Heart left ventricle (tissue), 13 donors: ENCODE measurements at regions not wholly inside any gene's neighbourhood (a gene's known extent, or its start where the extent isn't known, plus 50 kb on each side); places are given as distances from the start of the nearest gene placed in this dataset.

Experiments
- POLR2A ChIP-seq, 2 donors: fragments of 450-650 bp; IDR thresholded peaks; one replicate each; pipeline ENCODE4 v1.6.1; 2017; ENCODE audit warnings: antibody characterized with exemption in 2 of 2, mild to moderate bottlenecking in 2 of 2, moderate library complexity in 2 of 2
- TF ChIP-seq, protein P1 (sequence below), 12 donors: fragments of 200-600 bp; sonication (generic) in 4 of 12; IDR thresholded peaks; one replicate each; pipeline versions ENCODE4 v1.5.0 to v1.8.0; 2018 to 2022; ENCODE audit warnings: antibody characterized with exemption in 12 of 12, mild to moderate bottlenecking in 5 of 12
- donor health status: ischemic (EF 13 %, LVEDD 7.1; RV severe dilation, severe dysfunction).
- donor health status: DM: no; HTN: yes; CAD: no.
- donor health status: DM: no; HTN: no; CAD: no.
- donor health status: ischemic (EF 25% LVEDD 6.9; RV normal size, moderate dysfunction).
- donor health status: ischemic (EF 25% LVEDD 5.7; RV mildly dilated, moderate dysfunction).
- donor health status: ischemic (EF 35%, LVEDD 5.7; RV mildly dilated, moderate dysfunction).
- donor health status: nonischemic (EF 11% LVEDD 7.7; RV severe dilation, severe dysfunction).
- donor health status: DM: yes; HTN: yes; CAD: no.
- donor health status: PGD.
- donor health status: ischemic (EF 29% LVEDD 5.4; RV normal size, mild dysfunction).
- donor health status: nonischemic (EF 23%, LVEDD 6.1; RV moderate dilation, normal function).

DNA sequence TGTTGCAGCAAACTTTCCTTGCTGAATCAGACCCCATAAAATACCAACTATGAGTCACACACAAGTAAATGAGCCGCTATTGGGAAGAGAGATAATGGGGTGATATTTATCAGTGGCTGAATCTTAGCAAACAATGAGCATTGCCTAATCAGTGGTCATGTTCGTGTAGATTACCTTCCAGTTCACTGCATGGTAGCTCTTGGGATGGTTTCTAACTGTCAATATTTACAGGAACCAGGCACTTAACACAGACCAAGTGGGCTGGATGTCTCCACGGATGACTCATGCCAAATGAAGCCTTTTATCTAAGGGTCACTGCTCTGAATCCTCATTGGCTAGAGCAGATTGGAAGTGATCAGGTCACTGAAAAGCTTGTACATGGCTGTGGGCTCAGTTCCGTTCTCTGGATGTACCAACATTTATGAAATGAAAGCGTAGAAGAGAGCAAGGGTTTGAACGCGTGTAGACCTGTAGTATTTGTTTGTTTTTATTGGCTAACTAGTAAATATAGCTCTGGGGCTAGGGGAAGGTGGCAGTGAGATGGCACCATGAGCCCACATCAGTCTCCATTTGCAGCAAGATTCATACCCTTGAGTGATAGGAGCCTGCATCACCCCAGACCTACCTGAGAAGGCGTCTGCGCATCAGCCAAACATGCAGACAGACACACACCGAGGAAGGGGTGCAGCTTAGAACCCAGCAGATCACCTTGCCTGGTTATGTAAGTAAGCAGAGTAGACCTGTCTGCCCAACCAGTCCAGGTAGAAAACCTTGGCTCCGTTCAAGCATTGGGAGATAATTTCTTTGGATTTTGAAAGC, 153.3 kb downstream of the TOMM20 start:
- TF ChIP-seq, protein P1, sequence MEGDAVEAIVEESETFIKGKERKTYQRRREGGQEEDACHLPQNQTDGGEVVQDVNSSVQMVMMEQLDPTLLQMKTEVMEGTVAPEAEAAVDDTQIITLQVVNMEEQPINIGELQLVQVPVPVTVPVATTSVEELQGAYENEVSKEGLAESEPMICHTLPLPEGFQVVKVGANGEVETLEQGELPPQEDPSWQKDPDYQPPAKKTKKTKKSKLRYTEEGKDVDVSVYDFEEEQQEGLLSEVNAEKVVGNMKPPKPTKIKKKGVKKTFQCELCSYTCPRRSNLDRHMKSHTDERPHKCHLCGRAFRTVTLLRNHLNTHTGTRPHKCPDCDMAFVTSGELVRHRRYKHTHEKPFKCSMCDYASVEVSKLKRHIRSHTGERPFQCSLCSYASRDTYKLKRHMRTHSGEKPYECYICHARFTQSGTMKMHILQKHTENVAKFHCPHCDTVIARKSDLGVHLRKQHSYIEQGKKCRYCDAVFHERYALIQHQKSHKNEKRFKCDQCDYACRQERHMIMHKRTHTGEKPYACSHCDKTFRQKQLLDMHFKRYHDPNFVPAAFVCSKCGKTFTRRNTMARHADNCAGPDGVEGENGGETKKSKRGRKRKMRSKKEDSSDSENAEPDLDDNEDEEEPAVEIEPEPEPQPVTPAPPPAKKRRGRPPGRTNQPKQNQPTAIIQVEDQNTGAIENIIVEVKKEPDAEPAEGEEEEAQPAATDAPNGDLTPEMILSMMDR (IDR thresholded peaks at IDR 0.05), result no peak
- TF ChIP-seq POLR2A (IDR thresholded peaks at IDR 0.05), result no peak
